ENCODE measurements at regions not wholly inside any gene's neighbourhood (a gene's known extent, or its start where the extent isn't known, plus 50 kb on each side); places are given as distances from the start of the nearest gene placed in this dataset.

GRCh38 chr5:88644676-88645075, 238.3 kb downstream of the MEF2C start:
- TF ChIP-seq SP1 (IDR thresholded peaks at IDR 0.05) (no peak), FOXM1 (IDR thresholded peaks at IDR 0.05; ENCODE audit: borderline replicate concordance) (no peak), NFRKB (IDR thresholded peaks at IDR 0.05) (no peak), CTBP1 (IDR thresholded peaks at IDR 0.05; ENCODE audit: borderline replicate concordance) (no peak), TARDBP (IDR thresholded peaks at IDR 0.05) (no peak), ELF4 (IDR thresholded peaks at IDR 0.05) (no peak), FOXA1 (IDR thresholded peaks at IDR 0.05) (no peak), ZNF384 (IDR thresholded peaks at IDR 0.05) (no peak), LEF1 (IDR thresholded peaks at IDR 0.05; ENCODE audit: borderline replicate concordance) (no peak)
- TF ChIP-seq, protein P1, sequence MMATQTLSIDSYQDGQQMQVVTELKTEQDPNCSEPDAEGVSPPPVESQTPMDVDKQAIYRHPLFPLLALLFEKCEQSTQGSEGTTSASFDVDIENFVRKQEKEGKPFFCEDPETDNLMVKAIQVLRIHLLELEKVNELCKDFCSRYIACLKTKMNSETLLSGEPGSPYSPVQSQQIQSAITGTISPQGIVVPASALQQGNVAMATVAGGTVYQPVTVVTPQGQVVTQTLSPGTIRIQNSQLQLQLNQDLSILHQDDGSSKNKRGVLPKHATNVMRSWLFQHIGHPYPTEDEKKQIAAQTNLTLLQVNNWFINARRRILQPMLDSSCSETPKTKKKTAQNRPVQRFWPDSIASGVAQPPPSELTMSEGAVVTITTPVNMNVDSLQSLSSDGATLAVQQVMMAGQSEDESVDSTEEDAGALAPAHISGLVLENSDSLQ (IDR thresholded peaks at IDR 0.05) = no peak

Data from HEK293T (cell line).